Liver (tissue), 3 donors: ENCODE measurements at regions not wholly inside any gene's neighbourhood (a gene's known extent, or its start where the extent isn't known, plus 50 kb on each side); places are given as distances from the start of the nearest gene placed in this dataset.

ENCODE experiments used
- FOXA1 ChIP-seq: IDR thresholded peaks from 2 replicates; pipeline ENCODE4 v1.6.1; 2016; ENCODE audit warnings: antibody characterized with exemption
- HNF4A ChIP-seq, 2 donors: conservative IDR thresholded peaks; 2 replicates each; pipeline ENCODE4 v1.6.1; 2016; ENCODE audit warnings: antibody characterized with exemption in 2 of 2, mild to moderate bottlenecking in 2 of 2
- JUND ChIP-seq, 2 donors: IDR thresholded peaks; 2 replicates each; pipeline ENCODE4 v1.6.1; 2016; ENCODE audit warnings: antibody characterized with exemption in 2 of 2
- RAD21 ChIP-seq, 2 donors: IDR thresholded peaks; 2 replicates each; pipeline ENCODE4 v1.6.1; 2016; ENCODE audit warnings: antibody characterized with exemption in 2 of 2, mild to moderate bottlenecking in 2 of 2
- RXRA ChIP-seq, 2 donors: IDR thresholded peaks; 2 replicates each; pipeline ENCODE4 v1.6.1; 2017 to 2018; ENCODE audit warnings: antibody characterized with exemption in 2 of 2, mild to moderate bottlenecking in 1 of 2
- SP1 ChIP-seq: IDR thresholded peaks from 2 replicates; pipeline ENCODE4 v1.6.1; 2018; ENCODE audit warnings: antibody characterized with exemption, mild to moderate bottlenecking
- TAF1 ChIP-seq: conservative IDR thresholded peaks from 2 replicates; pipeline ENCODE4 v1.6.1; 2016; ENCODE audit warnings: antibody characterized with exemption, mild to moderate bottlenecking
- YY1 ChIP-seq: IDR thresholded peaks from 2 replicates; pipeline ENCODE4 v1.6.1; 2016; ENCODE audit warnings: antibody characterized with exemption, mild to moderate bottlenecking
- TF ChIP-seq, protein P1 (sequence below): fragments of 150-350 bp; IDR thresholded peaks from 2 replicates; pipeline ENCODE4 v1.5.1; 2017; ENCODE audit warnings: improper control_type of control experiment, low read depth, low read length; ENCODE audit not compliant: missing input control
- TF ChIP-seq, protein P2 (sequence below): IDR thresholded peaks from 2 replicates; pipeline ENCODE4 v1.6.1; 2016; ENCODE audit warnings: antibody characterized with exemption, mild to moderate bottlenecking
- TF ChIP-seq, protein P3 (sequence below): IDR thresholded peaks from 2 replicates; pipeline ENCODE4 v1.6.1; 2016; ENCODE audit warnings: antibody characterized with exemption
- TF ChIP-seq, protein P4 (sequence below): IDR thresholded peaks from 2 replicates; pipeline ENCODE4 v1.6.1; 2016; ENCODE audit warnings: antibody characterized with exemption
- TF ChIP-seq, protein P5 (sequence below): IDR thresholded peaks from 2 replicates; pipeline ENCODE4 v1.6.1; 2016; ENCODE audit warnings: antibody characterized with exemption
- donor health status: healthy.
- donor health status: healthy.

DNA sequence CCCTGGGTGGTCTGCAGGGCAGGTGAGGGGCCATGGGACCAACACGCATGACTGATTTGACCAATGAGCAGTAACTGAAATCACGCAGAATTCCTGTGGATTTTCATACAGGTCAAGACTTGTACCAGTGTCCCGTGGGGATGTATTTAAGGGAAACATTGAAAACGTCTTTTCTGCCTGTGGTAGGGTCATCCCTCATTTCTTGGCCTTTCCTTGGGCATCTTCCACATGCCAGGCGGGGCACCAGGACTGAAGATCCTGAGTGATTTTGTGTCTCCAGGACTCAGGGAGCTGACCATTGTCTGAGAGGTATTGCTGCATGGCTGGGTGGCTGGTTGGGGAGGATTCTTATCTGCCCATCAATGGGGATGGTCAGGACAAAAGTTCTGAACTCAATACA lies 289.0 kb downstream of the GLRX3 start:
- TF ChIP-seq, protein P1, sequence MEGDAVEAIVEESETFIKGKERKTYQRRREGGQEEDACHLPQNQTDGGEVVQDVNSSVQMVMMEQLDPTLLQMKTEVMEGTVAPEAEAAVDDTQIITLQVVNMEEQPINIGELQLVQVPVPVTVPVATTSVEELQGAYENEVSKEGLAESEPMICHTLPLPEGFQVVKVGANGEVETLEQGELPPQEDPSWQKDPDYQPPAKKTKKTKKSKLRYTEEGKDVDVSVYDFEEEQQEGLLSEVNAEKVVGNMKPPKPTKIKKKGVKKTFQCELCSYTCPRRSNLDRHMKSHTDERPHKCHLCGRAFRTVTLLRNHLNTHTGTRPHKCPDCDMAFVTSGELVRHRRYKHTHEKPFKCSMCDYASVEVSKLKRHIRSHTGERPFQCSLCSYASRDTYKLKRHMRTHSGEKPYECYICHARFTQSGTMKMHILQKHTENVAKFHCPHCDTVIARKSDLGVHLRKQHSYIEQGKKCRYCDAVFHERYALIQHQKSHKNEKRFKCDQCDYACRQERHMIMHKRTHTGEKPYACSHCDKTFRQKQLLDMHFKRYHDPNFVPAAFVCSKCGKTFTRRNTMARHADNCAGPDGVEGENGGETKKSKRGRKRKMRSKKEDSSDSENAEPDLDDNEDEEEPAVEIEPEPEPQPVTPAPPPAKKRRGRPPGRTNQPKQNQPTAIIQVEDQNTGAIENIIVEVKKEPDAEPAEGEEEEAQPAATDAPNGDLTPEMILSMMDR: no peak
- TF ChIP-seq JUND (IDR thresholded peaks at IDR 0.05) (no peak), TAF1 (no peak), YY1 (no peak), RXRA (IDR thresholded peaks at IDR 0.05) (no peak), SP1 (no peak), RAD21 (IDR thresholded peaks at IDR 0.05) (no peak), FOXA1 (no peak), HNF4A (conservative IDR thresholded peaks at IDR 0.05) (no peak)
- TF ChIP-seq, protein P2, sequence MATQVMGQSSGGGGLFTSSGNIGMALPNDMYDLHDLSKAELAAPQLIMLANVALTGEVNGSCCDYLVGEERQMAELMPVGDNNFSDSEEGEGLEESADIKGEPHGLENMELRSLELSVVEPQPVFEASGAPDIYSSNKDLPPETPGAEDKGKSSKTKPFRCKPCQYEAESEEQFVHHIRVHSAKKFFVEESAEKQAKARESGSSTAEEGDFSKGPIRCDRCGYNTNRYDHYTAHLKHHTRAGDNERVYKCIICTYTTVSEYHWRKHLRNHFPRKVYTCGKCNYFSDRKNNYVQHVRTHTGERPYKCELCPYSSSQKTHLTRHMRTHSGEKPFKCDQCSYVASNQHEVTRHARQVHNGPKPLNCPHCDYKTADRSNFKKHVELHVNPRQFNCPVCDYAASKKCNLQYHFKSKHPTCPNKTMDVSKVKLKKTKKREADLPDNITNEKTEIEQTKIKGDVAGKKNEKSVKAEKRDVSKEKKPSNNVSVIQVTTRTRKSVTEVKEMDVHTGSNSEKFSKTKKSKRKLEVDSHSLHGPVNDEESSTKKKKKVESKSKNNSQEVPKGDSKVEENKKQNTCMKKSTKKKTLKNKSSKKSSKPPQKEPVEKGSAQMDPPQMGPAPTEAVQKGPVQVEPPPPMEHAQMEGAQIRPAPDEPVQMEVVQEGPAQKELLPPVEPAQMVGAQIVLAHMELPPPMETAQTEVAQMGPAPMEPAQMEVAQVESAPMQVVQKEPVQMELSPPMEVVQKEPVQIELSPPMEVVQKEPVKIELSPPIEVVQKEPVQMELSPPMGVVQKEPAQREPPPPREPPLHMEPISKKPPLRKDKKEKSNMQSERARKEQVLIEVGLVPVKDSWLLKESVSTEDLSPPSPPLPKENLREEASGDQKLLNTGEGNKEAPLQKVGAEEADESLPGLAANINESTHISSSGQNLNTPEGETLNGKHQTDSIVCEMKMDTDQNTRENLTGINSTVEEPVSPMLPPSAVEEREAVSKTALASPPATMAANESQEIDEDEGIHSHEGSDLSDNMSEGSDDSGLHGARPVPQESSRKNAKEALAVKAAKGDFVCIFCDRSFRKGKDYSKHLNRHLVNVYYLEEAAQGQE: no peak
- TF ChIP-seq, protein P3, sequence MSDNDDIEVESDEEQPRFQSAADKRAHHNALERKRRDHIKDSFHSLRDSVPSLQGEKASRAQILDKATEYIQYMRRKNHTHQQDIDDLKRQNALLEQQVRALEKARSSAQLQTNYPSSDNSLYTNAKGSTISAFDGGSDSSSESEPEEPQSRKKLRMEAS: no peak
- TF ChIP-seq, protein P4, sequence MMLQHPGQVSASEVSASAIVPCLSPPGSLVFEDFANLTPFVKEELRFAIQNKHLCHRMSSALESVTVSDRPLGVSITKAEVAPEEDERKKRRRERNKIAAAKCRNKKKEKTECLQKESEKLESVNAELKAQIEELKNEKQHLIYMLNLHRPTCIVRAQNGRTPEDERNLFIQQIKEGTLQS: no peak
- TF ChIP-seq, protein P5, sequence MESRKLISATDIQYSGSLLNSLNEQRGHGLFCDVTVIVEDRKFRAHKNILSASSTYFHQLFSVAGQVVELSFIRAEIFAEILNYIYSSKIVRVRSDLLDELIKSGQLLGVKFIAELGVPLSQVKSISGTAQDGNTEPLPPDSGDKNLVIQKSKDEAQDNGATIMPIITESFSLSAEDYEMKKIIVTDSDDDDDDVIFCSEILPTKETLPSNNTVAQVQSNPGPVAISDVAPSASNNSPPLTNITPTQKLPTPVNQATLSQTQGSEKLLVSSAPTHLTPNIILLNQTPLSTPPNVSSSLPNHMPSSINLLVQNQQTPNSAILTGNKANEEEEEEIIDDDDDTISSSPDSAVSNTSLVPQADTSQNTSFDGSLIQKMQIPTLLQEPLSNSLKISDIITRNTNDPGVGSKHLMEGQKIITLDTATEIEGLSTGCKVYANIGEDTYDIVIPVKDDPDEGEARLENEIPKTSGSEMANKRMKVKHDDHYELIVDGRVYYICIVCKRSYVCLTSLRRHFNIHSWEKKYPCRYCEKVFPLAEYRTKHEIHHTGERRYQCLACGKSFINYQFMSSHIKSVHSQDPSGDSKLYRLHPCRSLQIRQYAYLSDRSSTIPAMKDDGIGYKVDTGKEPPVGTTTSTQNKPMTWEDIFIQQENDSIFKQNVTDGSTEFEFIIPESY: no peak
